Right lobe of liver (tissue), 4 donors: ENCODE measurements at regions not wholly inside any gene's neighbourhood (a gene's known extent, or its start where the extent isn't known, plus 50 kb on each side); places are given as distances from the start of the nearest gene placed in this dataset.

Source experiments
- POLR2A ChIP-seq: fragments of 450-650 bp; IDR thresholded peaks from one replicate; pipeline ENCODE4 v1.6.1; 2017; ENCODE audit warnings: antibody characterized with exemption, mild to moderate bottlenecking
- TF ChIP-seq, protein P1 (sequence below), 4 donors: fragments of 200-600 bp in 3 of 4; fragments of 450-650 bp in 1 of 4; IDR thresholded peaks; one replicate each; pipeline versions ENCODE4 v1.5.1 to v1.8.0; 2016 to 2022; ENCODE audit warnings: antibody characterized with exemption in 4 of 4, mild to moderate bottlenecking in 2 of 4
- donor health status: DM: no; HTN: no; CAD: no.
- donor health status: DM: no; HTN: no; CAD: no.
- donor health status: DM: no; HTN: yes; CAD: no.

DNA sequence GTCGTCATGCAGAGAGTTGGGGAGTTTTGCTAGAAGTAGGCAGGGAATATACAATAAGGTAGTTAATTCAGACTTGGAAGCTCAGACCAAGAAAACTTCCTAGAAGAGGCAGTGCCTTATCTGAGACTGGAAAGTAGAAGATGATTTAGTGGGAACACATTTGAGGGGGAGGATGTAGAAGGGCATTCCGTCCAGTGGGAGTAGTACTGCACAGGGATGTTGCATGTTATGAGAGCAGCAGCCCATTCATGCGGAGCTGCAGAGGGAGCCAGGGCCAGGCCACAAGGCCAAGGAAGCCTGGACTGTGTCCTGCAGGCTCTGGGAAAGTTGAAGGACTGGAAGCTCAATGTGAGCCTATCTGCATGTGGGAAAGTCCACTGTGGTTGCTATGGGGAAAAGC lies 344.5 kb upstream of the EEF2KMT start:
- TF ChIP-seq, protein P1, sequence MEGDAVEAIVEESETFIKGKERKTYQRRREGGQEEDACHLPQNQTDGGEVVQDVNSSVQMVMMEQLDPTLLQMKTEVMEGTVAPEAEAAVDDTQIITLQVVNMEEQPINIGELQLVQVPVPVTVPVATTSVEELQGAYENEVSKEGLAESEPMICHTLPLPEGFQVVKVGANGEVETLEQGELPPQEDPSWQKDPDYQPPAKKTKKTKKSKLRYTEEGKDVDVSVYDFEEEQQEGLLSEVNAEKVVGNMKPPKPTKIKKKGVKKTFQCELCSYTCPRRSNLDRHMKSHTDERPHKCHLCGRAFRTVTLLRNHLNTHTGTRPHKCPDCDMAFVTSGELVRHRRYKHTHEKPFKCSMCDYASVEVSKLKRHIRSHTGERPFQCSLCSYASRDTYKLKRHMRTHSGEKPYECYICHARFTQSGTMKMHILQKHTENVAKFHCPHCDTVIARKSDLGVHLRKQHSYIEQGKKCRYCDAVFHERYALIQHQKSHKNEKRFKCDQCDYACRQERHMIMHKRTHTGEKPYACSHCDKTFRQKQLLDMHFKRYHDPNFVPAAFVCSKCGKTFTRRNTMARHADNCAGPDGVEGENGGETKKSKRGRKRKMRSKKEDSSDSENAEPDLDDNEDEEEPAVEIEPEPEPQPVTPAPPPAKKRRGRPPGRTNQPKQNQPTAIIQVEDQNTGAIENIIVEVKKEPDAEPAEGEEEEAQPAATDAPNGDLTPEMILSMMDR (IDR thresholded peaks at IDR 0.05): no peak
- TF ChIP-seq POLR2A: no peak
